Neural progenitor cell (in vitro differentiated cells): ENCODE measurements at regions not wholly inside any gene's neighbourhood (a gene's known extent, or its start where the extent isn't known, plus 50 kb on each side); places are given as distances from the start of the nearest gene placed in this dataset.

Experiments used
- CTCF ChIP-seq: fragments of 200-600 bp; sonication (generic); IDR thresholded peaks from 2 replicates; pipeline ENCODE4 v1.5.1; 2017; ENCODE audit warnings: antibody characterized with exemption, mild to moderate bottlenecking
- EZH2 ChIP-seq: fragments of 200-600 bp; sonication (generic); IDR thresholded peaks from 2 replicates; pipeline ENCODE4 v1.6.1; 2017; ENCODE audit warnings: antibody characterized with exemption, mild to moderate bottlenecking, moderate library complexity

GRCh38 chr6:56814802-56815201, 140.1 kb upstream of the BEND6 start:
- TF ChIP-seq EZH2 (no peak), CTCF (no peak)
